ENCODE measurements at regions not wholly inside any gene's neighbourhood (a gene's known extent, or its start where the extent isn't known, plus 50 kb on each side); places are given as distances from the start of the nearest gene placed in this dataset.

DNA sequence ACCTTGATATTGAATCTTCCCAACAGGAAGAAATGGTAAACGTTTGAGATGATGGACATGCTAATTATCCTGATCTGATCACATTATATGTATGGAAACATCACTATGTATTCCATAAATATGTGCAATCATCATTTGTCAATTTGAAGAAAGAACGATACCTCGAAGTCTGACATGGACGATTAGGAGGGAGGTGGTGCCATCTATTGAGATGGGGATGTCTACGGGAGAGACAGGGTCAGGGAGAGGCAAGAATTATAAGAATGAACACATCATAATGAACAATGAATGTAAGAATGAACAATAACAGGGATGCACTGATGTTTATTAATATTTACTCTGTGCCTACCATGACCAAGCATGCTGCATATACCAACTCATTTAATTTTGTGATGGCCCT lies 93.7 kb upstream of the SOD3 start:
- CTCF ChIA-PET = no interaction called here
- POLR2A ChIA-PET = no interaction called here
- Mint-ChIP-seq H3K36me3 (ENCODE audit: insufficient read depth, unreplicated experiment) (no peaks in the 10 kb centered on the region), H3K9me3 (ENCODE audit: unreplicated experiment) (no peaks in the 10 kb centered on the region), H3K4me1 (ENCODE audit: insufficient read depth, unreplicated experiment) (no peaks in the 10 kb centered on the region), H3K4me3 (ENCODE audit: unreplicated experiment) (no peak overlapping the region), H3K27ac (ENCODE audit: low read depth, unreplicated experiment) (no peak overlapping the region), H3K27me3 (ENCODE audit: insufficient read depth, unreplicated experiment) (no peaks in the 10 kb centered on the region)
- intact Hi-C loops (cut with micrococcal nuclease) = no loop called here
- no peak for DNase-seq (ENCODE audit: unreplicated experiment)
- TF ChIP-seq, protein P1, sequence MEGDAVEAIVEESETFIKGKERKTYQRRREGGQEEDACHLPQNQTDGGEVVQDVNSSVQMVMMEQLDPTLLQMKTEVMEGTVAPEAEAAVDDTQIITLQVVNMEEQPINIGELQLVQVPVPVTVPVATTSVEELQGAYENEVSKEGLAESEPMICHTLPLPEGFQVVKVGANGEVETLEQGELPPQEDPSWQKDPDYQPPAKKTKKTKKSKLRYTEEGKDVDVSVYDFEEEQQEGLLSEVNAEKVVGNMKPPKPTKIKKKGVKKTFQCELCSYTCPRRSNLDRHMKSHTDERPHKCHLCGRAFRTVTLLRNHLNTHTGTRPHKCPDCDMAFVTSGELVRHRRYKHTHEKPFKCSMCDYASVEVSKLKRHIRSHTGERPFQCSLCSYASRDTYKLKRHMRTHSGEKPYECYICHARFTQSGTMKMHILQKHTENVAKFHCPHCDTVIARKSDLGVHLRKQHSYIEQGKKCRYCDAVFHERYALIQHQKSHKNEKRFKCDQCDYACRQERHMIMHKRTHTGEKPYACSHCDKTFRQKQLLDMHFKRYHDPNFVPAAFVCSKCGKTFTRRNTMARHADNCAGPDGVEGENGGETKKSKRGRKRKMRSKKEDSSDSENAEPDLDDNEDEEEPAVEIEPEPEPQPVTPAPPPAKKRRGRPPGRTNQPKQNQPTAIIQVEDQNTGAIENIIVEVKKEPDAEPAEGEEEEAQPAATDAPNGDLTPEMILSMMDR (IDR thresholded peaks at IDR 0.05; ENCODE audit: unreplicated experiment) = no peak
- BruUV-seq (replicated peaks) = no TSS peak

DNA sequence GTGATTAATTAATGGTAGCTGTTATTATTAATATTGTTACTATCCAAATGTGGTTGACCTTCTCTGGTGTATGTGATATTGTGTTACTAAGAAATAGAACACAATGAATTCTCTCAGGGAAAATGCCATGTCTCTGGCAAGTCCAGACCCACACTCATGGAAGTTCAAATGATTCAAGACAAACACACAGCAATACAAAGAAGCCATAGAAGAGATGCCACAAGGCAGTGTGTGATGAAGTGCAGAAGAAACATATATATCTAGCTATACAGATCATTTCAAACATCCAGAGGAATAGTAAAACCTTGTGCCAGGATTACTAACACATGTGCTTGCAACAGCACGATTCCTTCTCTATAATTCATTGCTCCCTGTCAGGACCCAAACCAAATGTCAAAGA lies 93.1 kb upstream of the SOD3 start:
- CTCF ChIA-PET = interaction anchor here (0.6 kb wide), 1 partner anchor 402 kb away, joined by 3 read pairs; no protein-coding TSS in a partner anchor
- H3K27me3 Mint-ChIP-seq (ENCODE audit: insufficient read depth, unreplicated experiment) = no peaks in the 10 kb centered on the region
- no peaks in the 10 kb centered on the region for H3K4me1 Mint-ChIP-seq (ENCODE audit: insufficient read depth, unreplicated experiment)
- H3K9me3 Mint-ChIP-seq (ENCODE audit: unreplicated experiment) = no peaks in the 10 kb centered on the region
- intact Hi-C loops (cut with micrococcal nuclease) = no loop called here
- POLR2A ChIA-PET = no interaction called here
- no TSS peak for BruUV-seq (replicated peaks)
- no peak overlapping the region for H3K4me3 Mint-ChIP-seq (ENCODE audit: unreplicated experiment)
- no peak for DNase-seq (ENCODE audit: unreplicated experiment)
- H3K27ac Mint-ChIP-seq (ENCODE audit: low read depth, unreplicated experiment) = no peak overlapping the region
- TF ChIP-seq, protein P1 (IDR thresholded peaks at IDR 0.05; ENCODE audit: unreplicated experiment) = no peak
- H3K36me3 Mint-ChIP-seq (ENCODE audit: insufficient read depth, unreplicated experiment) = no peaks in the 10 kb centered on the region

DNA sequence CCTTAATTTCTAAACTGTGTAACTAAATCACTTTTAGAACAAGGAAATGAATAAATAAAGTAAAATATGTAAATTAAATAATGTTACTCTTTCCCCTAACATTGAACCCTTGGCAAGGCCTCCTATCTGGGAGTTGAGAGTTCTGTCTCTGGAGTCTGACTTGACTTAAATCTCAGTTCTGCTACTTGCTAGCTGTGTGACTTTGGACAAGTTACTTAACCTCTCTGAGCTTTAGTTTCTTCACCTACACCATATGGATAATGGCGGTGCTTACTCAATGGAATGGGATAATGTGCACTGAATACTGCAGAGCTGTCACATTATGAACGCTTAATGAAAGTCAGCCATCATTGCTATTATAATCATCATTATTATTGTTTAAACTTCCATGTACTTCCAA lies 92.1 kb upstream of the SOD3 start:
- no peaks in the 10 kb centered on the region for H3K36me3 Mint-ChIP-seq (ENCODE audit: insufficient read depth, unreplicated experiment)
- TF ChIP-seq, protein P1 (IDR thresholded peaks at IDR 0.05; ENCODE audit: unreplicated experiment) = no peak
- no peak for DNase-seq (ENCODE audit: unreplicated experiment)
- intact Hi-C loops (cut with micrococcal nuclease) = no loop called here
- BruUV-seq (replicated peaks) = no TSS peak
- ChIA-PET POLR2A (no interaction called here), CTCF (no interaction called here)
- H3K4me1 Mint-ChIP-seq (ENCODE audit: insufficient read depth, unreplicated experiment) = no peaks in the 10 kb centered on the region
- no peak overlapping the region for H3K4me3 Mint-ChIP-seq (ENCODE audit: unreplicated experiment)
- H3K9me3 Mint-ChIP-seq (ENCODE audit: unreplicated experiment) = no peaks in the 10 kb centered on the region
- no peaks in the 10 kb centered on the region for H3K27me3 Mint-ChIP-seq (ENCODE audit: insufficient read depth, unreplicated experiment)
- H3K27ac Mint-ChIP-seq (ENCODE audit: low read depth, unreplicated experiment) = no peak overlapping the region

DNA sequence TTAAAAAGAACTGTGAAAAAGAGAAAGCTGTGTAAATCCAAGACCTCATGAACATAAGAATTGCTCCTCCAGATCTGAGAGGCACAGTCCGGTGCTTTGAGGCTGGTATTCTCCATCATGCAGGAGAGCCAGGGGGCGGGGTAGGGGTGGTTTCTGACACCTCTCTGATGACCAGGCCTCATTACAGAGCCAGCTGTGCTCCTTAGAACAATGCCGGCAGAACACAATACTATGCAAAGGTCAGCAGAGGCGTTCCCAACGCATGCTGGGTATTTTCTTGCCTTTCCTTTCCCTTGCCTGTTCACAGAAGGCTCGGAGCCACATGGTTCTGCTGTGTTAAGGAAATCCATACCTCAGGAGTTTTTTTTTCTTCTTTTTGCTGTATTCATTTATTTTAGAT lies 91.2 kb upstream of the SOD3 start:
- ChIA-PET POLR2A (no interaction called here), CTCF (interaction anchor here (0.7 kb wide), 1 partner anchor 269 kb away, joined by 3 read pairs; no protein-coding TSS in a partner anchor)
- no peak for DNase-seq (ENCODE audit: unreplicated experiment)
- TF ChIP-seq, protein P1 (IDR thresholded peaks at IDR 0.05; ENCODE audit: unreplicated experiment) = no peak
- BruUV-seq (replicated peaks) = no TSS peak
- H3K4me1 Mint-ChIP-seq (ENCODE audit: insufficient read depth, unreplicated experiment) = no peaks in the 10 kb centered on the region
- H3K27ac Mint-ChIP-seq (ENCODE audit: low read depth, unreplicated experiment) = no peak overlapping the region
- no peaks in the 10 kb centered on the region for H3K9me3 Mint-ChIP-seq (ENCODE audit: unreplicated experiment)
- intact Hi-C loops (cut with micrococcal nuclease) = no loop called here
- H3K27me3 Mint-ChIP-seq (ENCODE audit: insufficient read depth, unreplicated experiment) = no peaks in the 10 kb centered on the region
- no peak overlapping the region for H3K4me3 Mint-ChIP-seq (ENCODE audit: unreplicated experiment)
- no peaks in the 10 kb centered on the region for H3K36me3 Mint-ChIP-seq (ENCODE audit: insufficient read depth, unreplicated experiment)
